ENCODE measurements at regions not wholly inside any gene's neighbourhood (a gene's known extent, or its start where the extent isn't known, plus 50 kb on each side); places are given as distances from the start of the nearest gene placed in this dataset.

GRCh38 chr2:18719978-18720775, 130.8 kb upstream of the NT5C1B start:
- H3K9ac ChIP-seq (ENCODE audit: low read depth, low read length), result no peak overlapping the region
- H3K36me3 ChIP-seq (ENCODE audit: insufficient read depth, low read length), result no peaks in the 10 kb centered on the region
- no peaks in the 10 kb centered on the region for H3K9me3 ChIP-seq (ENCODE audit: control insufficient read depth, insufficient read depth, low read length)
- no peaks in the 10 kb centered on the region for H3K4me1 ChIP-seq (ENCODE audit: insufficient read depth, low read length)

DNA sequence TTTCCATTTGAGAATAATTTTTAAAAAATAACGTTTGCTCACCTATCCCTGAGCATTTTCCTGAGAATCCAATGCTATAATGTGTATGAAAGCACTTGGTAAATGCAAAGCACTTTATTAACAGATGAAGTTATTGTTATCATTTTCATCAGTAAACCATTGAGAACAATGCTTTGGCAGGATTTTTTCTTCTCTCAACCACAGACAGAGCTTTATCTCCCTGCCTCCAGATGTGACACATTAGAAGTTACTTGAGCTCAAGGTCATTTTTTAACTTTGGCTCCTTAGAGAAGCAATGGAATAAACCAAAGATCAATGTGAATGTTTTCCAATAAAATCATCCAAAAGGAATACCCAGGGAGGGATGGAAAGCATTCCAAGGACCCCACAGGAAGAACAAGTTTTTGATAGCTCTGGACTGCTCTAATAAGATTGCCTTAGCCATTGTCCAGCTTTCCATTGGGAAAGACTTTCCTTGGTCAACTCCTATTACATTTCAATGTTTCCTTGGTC, 118.9 kb upstream of the NT5C1B start:
- H3K9me3 ChIP-seq (ENCODE audit: control insufficient read depth, insufficient read depth, low read length), result no peaks in the 10 kb centered on the region

DNA sequence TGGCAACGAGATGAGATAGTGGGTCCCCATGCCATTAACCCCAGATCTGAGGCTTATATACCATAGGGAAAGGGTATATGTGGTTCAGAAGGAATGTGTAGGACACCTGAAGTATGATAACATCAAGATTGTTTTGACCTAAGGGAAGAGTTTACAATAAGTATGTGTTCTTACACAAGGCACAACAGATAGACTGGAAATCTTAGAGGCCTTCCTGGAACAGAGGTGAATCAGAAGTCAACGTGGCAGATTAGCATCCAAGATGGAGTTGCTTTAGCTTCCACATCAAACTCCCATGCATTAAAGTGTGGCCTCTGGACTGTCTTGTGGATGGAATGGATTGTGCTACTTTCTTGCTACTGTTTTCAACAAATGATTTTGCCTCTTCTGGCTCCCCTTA, 116.6 kb upstream of the NT5C1B start:
- Histone ChIP-seq H3K9me3 (ENCODE audit: control insufficient read depth, insufficient read depth, low read length) (no peaks in the 10 kb centered on the region), H3K4me1 (ENCODE audit: insufficient read depth, low read length) (no peaks in the 10 kb centered on the region), H3K36me3 (ENCODE audit: insufficient read depth, low read length) (no peaks in the 10 kb centered on the region), H3K9ac (ENCODE audit: low read depth, low read length) (no peak overlapping the region)

More for the DNA sequence above, 118.9 kb upstream of the NT5C1B start:
- H3K4me1 ChIP-seq (ENCODE audit: insufficient read depth, low read length), result no peaks in the 10 kb centered on the region
- no peaks in the 10 kb centered on the region for H3K36me3 ChIP-seq (ENCODE audit: insufficient read depth, low read length)
- no peak overlapping the region for H3K9ac ChIP-seq (ENCODE audit: low read depth, low read length)

GRCh38 chr2:18704276-18704675, 114.9 kb upstream of the NT5C1B start:
- Histone ChIP-seq H3K4me1 (ENCODE audit: insufficient read depth, low read length) (no peaks in the 10 kb centered on the region), H3K9me3 (ENCODE audit: control insufficient read depth, insufficient read depth, low read length) (no peaks in the 10 kb centered on the region), H3K9ac (ENCODE audit: low read depth, low read length) (no peak overlapping the region), H3K36me3 (ENCODE audit: insufficient read depth, low read length) (no peaks in the 10 kb centered on the region)

- H3K4me1 ChIP-seq (ENCODE audit: insufficient read depth, low read length), result no peaks in the 10 kb centered on the region
- no peaks in the 10 kb centered on the region for H3K36me3 ChIP-seq (ENCODE audit: insufficient read depth, low read length)
- H3K9me3 ChIP-seq (ENCODE audit: control insufficient read depth, insufficient read depth, low read length), result no peaks in the 10 kb centered on the region
- no peak overlapping the region for H3K9ac ChIP-seq (ENCODE audit: low read depth, low read length)
These were observed 114.2 kb upstream of the NT5C1B start for GRCh38 chr2:18703555-18703954.

- Histone ChIP-seq H3K36me3 (ENCODE audit: insufficient read depth, low read length) (no peaks in the 10 kb centered on the region), H3K9ac (ENCODE audit: low read depth, low read length) (no peak overlapping the region), H3K9me3 (ENCODE audit: control insufficient read depth, insufficient read depth, low read length) (no peaks in the 10 kb centered on the region), H3K4me1 (ENCODE audit: insufficient read depth, low read length) (no peaks in the 10 kb centered on the region)
These were observed 112.6 kb upstream of the NT5C1B start for GRCh38 chr2:18701981-18702380.

DNA sequence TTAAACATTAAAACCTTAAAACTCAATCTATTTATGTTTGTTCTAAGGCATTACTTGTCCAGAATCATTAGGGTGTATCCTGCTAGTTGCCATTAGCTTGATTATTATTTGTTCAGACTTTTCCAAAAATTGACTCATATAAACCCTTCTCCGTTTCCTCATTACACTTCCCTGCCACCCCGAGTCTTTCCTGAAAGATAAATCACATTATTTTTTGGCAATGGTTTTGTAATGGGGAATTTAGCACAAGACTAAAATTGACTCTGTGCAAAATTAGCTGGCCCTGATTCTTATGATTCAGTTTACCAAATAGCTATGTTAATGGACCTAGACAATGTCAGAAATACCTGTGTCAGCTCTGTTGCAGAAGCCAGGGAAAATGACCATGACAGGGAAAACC, 112.2 kb upstream of the NT5C1B start:
- no peaks in the 10 kb centered on the region for H3K36me3 ChIP-seq (ENCODE audit: insufficient read depth, low read length)
- no peak overlapping the region for H3K9ac ChIP-seq (ENCODE audit: low read depth, low read length)
- H3K9me3 ChIP-seq (ENCODE audit: control insufficient read depth, insufficient read depth, low read length), result no peaks in the 10 kb centered on the region
- no peaks in the 10 kb centered on the region for H3K4me1 ChIP-seq (ENCODE audit: insufficient read depth, low read length)

GRCh38 chr2:18690342-18690741, 101.0 kb upstream of the NT5C1B start:
- no peaks in the 10 kb centered on the region for H3K4me1 ChIP-seq (ENCODE audit: insufficient read depth, low read length)
- H3K36me3 ChIP-seq (ENCODE audit: insufficient read depth, low read length), result no peaks in the 10 kb centered on the region
- H3K9me3 ChIP-seq (ENCODE audit: control insufficient read depth, insufficient read depth, low read length), result no peaks in the 10 kb centered on the region
- H3K9ac ChIP-seq (ENCODE audit: low read depth, low read length), result no peak overlapping the region

DNA sequence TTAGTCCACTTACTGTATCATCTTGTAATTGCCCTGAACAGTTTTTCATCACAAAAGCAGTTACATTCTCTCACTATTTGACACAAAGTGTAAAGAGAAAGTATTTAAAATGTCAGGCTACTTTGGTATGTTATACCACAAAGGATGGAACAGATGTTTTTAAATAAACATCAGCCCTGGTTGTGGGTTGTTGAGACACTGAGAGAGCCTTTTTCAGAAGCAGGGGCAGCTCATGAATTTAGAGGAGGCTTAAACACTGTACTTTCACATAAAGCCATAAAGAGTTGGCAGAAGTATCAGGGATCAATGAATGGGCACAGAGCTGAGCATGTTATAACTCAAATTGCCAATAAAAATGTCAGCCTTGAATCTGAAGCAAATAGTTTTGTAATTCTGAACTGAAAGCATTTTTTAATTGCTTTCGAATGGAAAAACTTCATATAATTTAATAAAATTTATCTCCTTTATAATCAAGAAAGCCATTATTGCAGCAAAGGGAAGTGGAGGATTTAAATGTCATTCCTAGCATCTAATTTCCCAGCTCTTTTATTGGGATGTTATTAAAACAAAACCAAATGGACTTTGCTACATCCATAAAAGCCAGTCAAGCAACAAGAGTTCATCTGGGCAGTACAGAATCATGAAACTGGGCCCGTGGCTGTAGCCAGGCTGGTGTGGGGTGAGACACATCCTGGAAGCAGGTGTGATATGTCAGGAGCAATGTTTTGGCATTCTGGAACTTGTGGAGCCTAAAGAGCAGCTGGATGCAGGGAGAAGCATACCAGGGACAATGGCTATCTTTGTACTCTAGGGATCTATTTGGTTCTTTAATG, 95.1 kb upstream of the NT5C1B start:
- Histone ChIP-seq H3K9me3 (ENCODE audit: control insufficient read depth, insufficient read depth, low read length) (no peaks in the 10 kb centered on the region), H3K9ac (ENCODE audit: low read depth, low read length) (no peak overlapping the region), H3K4me1 (ENCODE audit: insufficient read depth, low read length) (no peaks in the 10 kb centered on the region), H3K36me3 (ENCODE audit: insufficient read depth, low read length) (no peaks in the 10 kb centered on the region)

DNA sequence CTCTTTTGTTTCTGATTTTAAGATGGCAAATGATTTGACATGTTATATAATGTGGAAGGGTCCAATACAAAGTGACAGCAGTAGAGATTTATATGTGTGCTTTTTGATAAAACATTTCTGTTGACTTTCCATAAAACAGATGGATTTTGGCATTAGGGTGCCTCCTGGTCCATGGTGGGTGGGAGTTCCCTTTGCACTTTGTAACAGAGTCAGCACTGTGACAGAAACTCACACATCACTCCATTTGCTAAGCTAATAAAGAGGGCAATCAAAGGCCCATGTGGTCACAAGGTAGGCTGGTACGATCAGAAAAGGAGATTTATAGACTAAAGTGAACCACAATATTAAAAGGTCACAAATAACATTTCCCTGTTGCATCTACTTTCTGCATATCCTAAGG, 93.3 kb upstream of the NT5C1B start:
- Histone ChIP-seq H3K36me3 (ENCODE audit: insufficient read depth, low read length) (no peaks in the 10 kb centered on the region), H3K9me3 (ENCODE audit: control insufficient read depth, insufficient read depth, low read length) (no peaks in the 10 kb centered on the region), H3K4me1 (ENCODE audit: insufficient read depth, low read length) (no peaks in the 10 kb centered on the region), H3K9ac (ENCODE audit: low read depth, low read length) (no peak overlapping the region)

GRCh38 chr2:18677280-18677679, 87.9 kb upstream of the NT5C1B start:
- Histone ChIP-seq H3K9ac (ENCODE audit: low read depth, low read length) (no peak overlapping the region), H3K4me1 (ENCODE audit: insufficient read depth, low read length) (no peaks in the 10 kb centered on the region), H3K36me3 (ENCODE audit: insufficient read depth, low read length) (no peaks in the 10 kb centered on the region), H3K9me3 (ENCODE audit: control insufficient read depth, insufficient read depth, low read length) (no peaks in the 10 kb centered on the region)

- no peak overlapping the region for H3K9ac ChIP-seq (ENCODE audit: low read depth, low read length)
- no peaks in the 10 kb centered on the region for H3K9me3 ChIP-seq (ENCODE audit: control insufficient read depth, insufficient read depth, low read length)
- no peaks in the 10 kb centered on the region for H3K4me1 ChIP-seq (ENCODE audit: insufficient read depth, low read length)
- H3K36me3 ChIP-seq (ENCODE audit: insufficient read depth, low read length), result no peaks in the 10 kb centered on the region
These were observed 84.9 kb upstream of the NT5C1B start for GRCh38 chr2:18674309-18674708.

- no peak overlapping the region for H3K9ac ChIP-seq (ENCODE audit: low read depth, low read length)
- H3K36me3 ChIP-seq (ENCODE audit: insufficient read depth, low read length), result no peaks in the 10 kb centered on the region
- H3K9me3 ChIP-seq (ENCODE audit: control insufficient read depth, insufficient read depth, low read length), result no peaks in the 10 kb centered on the region
- no peaks in the 10 kb centered on the region for H3K4me1 ChIP-seq (ENCODE audit: insufficient read depth, low read length)
These were observed 82.0 kb upstream of the NT5C1B start for GRCh38 chr2:18671363-18671762.

DNA sequence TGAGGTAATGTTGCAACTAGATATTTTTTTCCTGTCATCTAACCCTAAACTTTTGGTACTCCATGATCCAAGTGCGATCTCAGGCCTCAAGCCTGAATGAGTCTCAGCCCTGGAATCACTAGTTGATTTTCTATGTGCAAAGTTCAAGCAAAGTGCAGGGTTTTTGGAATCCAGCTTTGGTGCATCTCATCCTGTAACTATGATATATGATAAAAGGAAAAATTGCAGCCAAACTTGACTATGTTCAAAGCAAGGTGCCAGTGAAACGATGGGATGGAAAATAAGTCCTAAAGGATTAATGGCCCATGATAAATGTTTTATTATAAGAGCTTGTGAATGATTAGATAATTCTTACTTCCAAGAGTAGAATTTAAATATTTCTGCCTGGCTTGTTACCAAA, 78.9 kb upstream of the NT5C1B start:
- H3K9ac ChIP-seq (ENCODE audit: low read depth, low read length), result no peak overlapping the region
- no peaks in the 10 kb centered on the region for H3K36me3 ChIP-seq (ENCODE audit: insufficient read depth, low read length)
- no peaks in the 10 kb centered on the region for H3K9me3 ChIP-seq (ENCODE audit: control insufficient read depth, insufficient read depth, low read length)
- H3K4me1 ChIP-seq (ENCODE audit: insufficient read depth, low read length), result 0 out of 2 replicates have a peak, but pooled peaks cover 2% of the 10 kb centered on the region

GRCh38 chr2:18664421-18664820, 75.1 kb upstream of the NT5C1B start:
- Histone ChIP-seq H3K4me1 (ENCODE audit: insufficient read depth, low read length) (0 out of 2 replicates have a peak, but pooled peaks cover 3% of the 10 kb centered on the region), H3K9ac (ENCODE audit: low read depth, low read length) (no peak overlapping the region), H3K36me3 (ENCODE audit: insufficient read depth, low read length) (no peaks in the 10 kb centered on the region), H3K9me3 (ENCODE audit: control insufficient read depth, insufficient read depth, low read length) (no peaks in the 10 kb centered on the region)

Measured in ES-I3 (cell line).